OCI-LY1 (cell line): ENCODE measurements at regions not wholly inside any gene's neighbourhood (a gene's known extent, or its start where the extent isn't known, plus 50 kb on each side); places are given as distances from the start of the nearest gene placed in this dataset.

Experiments
- H2AFZ ChIP-seq: fragments of 200-600 bp; sonication (generic), shearing (Covaris generic); 2 replicates; pipeline ENCODE4 v1.6.0; 2014; ENCODE audit warnings: antibody characterized with exemption, mild to moderate bottlenecking, low read length
- H3F3A ChIP-seq: fragments of 200-600 bp; sonication (generic), shearing (Covaris generic); 2 replicates; pipeline ENCODE4 v1.6.0; 2014; ENCODE audit warnings: mild to moderate bottlenecking, antibody characterized with exemption, low read length, moderate library complexity; ENCODE audit not compliant: insufficient read depth
- H3K27ac ChIP-seq: fragments of 200-600 bp; sonication (generic); 2 replicates; pipeline ENCODE4 v1.5.1; 2014; ENCODE audit warnings: low read length, mixed run types, mild to moderate bottlenecking, low read depth; ENCODE audit not compliant: poor library complexity, severe bottlenecking
- H3K27me3 ChIP-seq: fragments of 200-600 bp; sonication (generic); 2 replicates; pipeline ENCODE4 v1.6.0; 2014; ENCODE audit warnings: antibody characterized with exemption, mild to moderate bottlenecking, low read length, moderate library complexity; ENCODE audit not compliant: insufficient read depth
- H3K36me3 ChIP-seq: fragments of 200-600 bp; sonication (generic); 2 replicates; pipeline ENCODE4 v1.6.1; 2014; ENCODE audit warnings: mild to moderate bottlenecking, antibody characterized with exemption, low read length, moderate library complexity, mixed read lengths; ENCODE audit not compliant: insufficient read depth
- H3K4me1 ChIP-seq: fragments of 200-600 bp; sonication (generic); 2 replicates; pipeline ENCODE4 v1.5.1; 2014; ENCODE audit warnings: mild to moderate bottlenecking, low read length, moderate library complexity; ENCODE audit not compliant: insufficient read depth, severe bottlenecking
- H3K4me2 ChIP-seq: fragments of 200-600 bp; sonication (generic), shearing (Covaris generic); 2 replicates; pipeline ENCODE4 v1.6.1; 2014; ENCODE audit warnings: low read length
- H3K4me3 ChIP-seq: fragments of 200-600 bp; sonication (generic); 2 replicates; pipeline ENCODE4 v1.5.1; 2014; ENCODE audit warnings: low read length, low read depth, mild to moderate bottlenecking, mixed read lengths; ENCODE audit not compliant: poor library complexity, severe bottlenecking
- H3K79me2 ChIP-seq: fragments of 200-600 bp; shearing (Covaris generic); 2 replicates; pipeline ENCODE4 v1.6.1; 2016; ENCODE audit warnings: mixed run types, low read length, mixed read lengths; ENCODE audit not compliant: insufficient read depth
- H3K9ac ChIP-seq: fragments of 200-600 bp; sonication (generic), shearing (Covaris generic); 2 replicates; pipeline ENCODE4 v1.6.1; 2014; ENCODE audit warnings: mild to moderate bottlenecking, low read length, mixed read lengths
- H3K9me2 ChIP-seq: fragments of 200-600 bp; sonication (generic), shearing (Covaris generic); 2 replicates; pipeline ENCODE4 v1.6.1; 2014; ENCODE audit warnings: low read depth, mild to moderate bottlenecking, low read length, mixed read lengths
- H3K9me3 ChIP-seq: fragments of 200-600 bp; shearing (Covaris generic); 2 replicates; pipeline ENCODE4 v1.6.1; 2014; ENCODE audit warnings: low read length, mixed read lengths
- H4K20me1 ChIP-seq: fragments of 200-600 bp; sonication (generic), shearing (Covaris generic); 2 replicates; pipeline ENCODE4 v1.6.0; 2016; ENCODE audit warnings: mild to moderate bottlenecking, low read length; ENCODE audit not compliant: insufficient read depth
- CTCF ChIP-seq: fragments of 200-600 bp; sonication (generic), shearing (Covaris generic); IDR thresholded peaks from 2 replicates; pipeline ENCODE4 v1.5.1; 2017; ENCODE audit warnings: mild to moderate bottlenecking, antibody characterized with exemption, low read length, moderate library complexity, mixed read lengths
- EZH2 ChIP-seq: fragments of 200-600 bp; sonication (generic), shearing (Covaris generic); IDR thresholded peaks from 2 replicates; pipeline ENCODE4 v1.8.0; 2017; ENCODE audit warnings: borderline replicate concordance, mixed run types, mild to moderate bottlenecking, antibody characterized with exemption, low read length, moderate library complexity, mixed read lengths

DNA sequence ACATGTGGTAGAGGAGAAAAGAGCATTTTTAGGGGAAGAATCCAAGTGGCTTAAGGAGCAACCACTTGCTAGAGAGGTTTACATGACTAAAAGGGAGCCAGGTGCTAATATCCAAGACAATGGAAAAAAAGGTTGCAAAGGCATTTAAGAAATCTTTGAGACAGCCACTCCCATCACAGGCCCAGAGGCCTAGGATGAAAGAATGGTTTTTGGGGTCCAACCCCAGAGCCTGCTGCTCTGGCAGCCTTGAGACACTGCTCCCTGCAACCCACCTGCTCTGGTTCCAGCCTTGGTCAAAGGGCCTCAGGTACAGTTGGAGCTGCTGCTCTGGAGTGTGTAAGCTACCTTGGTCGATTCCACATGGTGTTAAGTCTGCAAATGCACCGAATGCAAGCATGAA is 84.1 kb upstream of the FREM3 start:
- H3K4me1 ChIP-seq, result no peaks in the 10 kb centered on the region

DNA sequence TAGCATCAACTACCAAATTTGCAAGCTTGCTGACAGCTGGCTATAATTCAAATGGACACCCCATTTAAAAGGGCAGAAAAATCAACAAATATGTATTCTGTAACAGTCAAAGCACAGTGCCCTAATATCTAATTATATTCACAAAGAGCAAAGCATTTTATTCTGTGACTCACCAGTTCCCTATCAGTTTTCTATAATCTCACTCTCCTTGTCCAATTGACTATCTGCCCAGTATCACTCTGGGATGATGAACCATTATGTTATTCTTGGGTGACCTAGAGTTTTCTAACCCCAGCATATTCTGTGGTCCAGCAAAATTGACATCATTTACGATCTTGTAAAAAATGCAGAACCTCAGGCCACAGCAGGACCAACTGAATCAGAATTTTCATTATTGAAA is 82.0 kb upstream of the FREM3 start:
- no peaks in the 10 kb centered on the region for H4K20me1 ChIP-seq
- H3K4me2 ChIP-seq, result no peak overlapping the region
- no peaks in the 10 kb centered on the region for H3K4me1 ChIP-seq
- H3K27ac ChIP-seq, result no peak overlapping the region
- no peaks in the 10 kb centered on the region for H3K9me3 ChIP-seq
- H3K36me3 ChIP-seq, result no peaks in the 10 kb centered on the region
- H3K27me3 ChIP-seq, result no peaks in the 10 kb centered on the region
- no peaks in the 10 kb centered on the region for H3F3A ChIP-seq
- no peak overlapping the region for H3K9ac ChIP-seq
- TF ChIP-seq CTCF (no peak), EZH2 (no peak)
- H3K79me2 ChIP-seq, result no peaks in the 10 kb centered on the region
- H2AFZ ChIP-seq, result no peak overlapping the region
- H3K9me2 ChIP-seq, result no peaks in the 10 kb centered on the region
- H3K4me3 ChIP-seq, result no peak overlapping the region

More for the DNA sequence above, 84.1 kb upstream of the FREM3 start:
- Histone ChIP-seq H3K9me3 (no peaks in the 10 kb centered on the region), H4K20me1 (no peaks in the 10 kb centered on the region), H3K4me2 (no peak overlapping the region), H3K9me2 (no peaks in the 10 kb centered on the region), H3K4me3 (no peak overlapping the region), H3F3A (no peaks in the 10 kb centered on the region), H3K27me3 (no peaks in the 10 kb centered on the region), H3K79me2 (no peaks in the 10 kb centered on the region), H3K27ac (no peak overlapping the region), H3K36me3 (no peaks in the 10 kb centered on the region), H2AFZ (no peak overlapping the region), H3K9ac (no peak overlapping the region)
- TF ChIP-seq EZH2, result no peak
- TF ChIP-seq CTCF, result no peak

DNA sequence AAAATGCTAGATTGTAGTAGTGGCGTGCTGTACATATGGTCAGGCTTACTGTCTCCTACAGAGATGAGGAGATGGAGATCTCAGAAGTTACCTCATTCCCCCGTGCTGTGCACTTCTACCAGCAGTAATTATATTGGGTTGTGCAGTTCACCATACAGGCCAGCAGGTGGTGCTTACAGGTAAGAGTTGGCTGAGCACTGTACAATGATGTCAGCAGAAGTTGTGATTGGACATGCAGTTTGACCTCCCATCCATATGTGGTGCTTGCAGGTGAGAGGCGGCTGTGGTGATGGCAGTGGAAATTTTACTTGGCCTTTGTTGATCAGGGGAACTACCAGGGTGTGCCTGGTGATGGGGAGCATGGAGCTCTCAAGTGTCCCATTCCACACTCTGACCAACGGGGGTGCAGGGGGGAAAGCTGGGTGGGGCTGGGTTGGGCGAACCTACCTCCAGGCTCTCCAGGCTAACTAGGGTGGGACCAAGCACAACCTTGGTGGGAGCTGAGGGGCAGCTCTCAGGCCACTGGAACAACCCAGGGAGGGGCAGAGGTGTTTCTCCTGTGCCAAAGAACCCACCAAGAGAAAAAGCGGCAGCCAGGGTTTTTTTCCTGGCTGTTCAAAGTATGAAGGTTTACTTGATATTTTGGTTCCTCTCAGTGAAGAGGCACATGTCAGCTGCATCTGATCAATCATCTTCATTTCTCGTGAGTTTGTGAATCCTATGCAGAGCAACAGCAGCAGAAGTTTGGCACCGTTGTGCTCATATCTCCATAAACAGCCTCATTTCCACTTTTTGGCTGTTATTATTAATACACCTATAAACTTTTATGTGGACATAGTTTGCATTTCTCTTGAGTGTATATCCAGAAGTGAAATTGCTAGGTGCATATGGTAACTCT is 73.8 kb upstream of the FREM3 start:
- H4K20me1 ChIP-seq, result no peaks in the 10 kb centered on the region
- TF ChIP-seq EZH2, result no peak
- TF ChIP-seq CTCF, result peak; percentile 88
- no peak overlapping the region for H3K4me3 ChIP-seq
- no peaks in the 10 kb centered on the region for H3K79me2 ChIP-seq
- no peaks in the 10 kb centered on the region for H3K9me3 ChIP-seq
- no peaks in the 10 kb centered on the region for H3K9me2 ChIP-seq
- no peak overlapping the region for H3K27ac ChIP-seq
- no peak overlapping the region for H3K9ac ChIP-seq
- no peaks in the 10 kb centered on the region for H3F3A ChIP-seq
- H3K4me1 ChIP-seq, result no peaks in the 10 kb centered on the region
- H3K27me3 ChIP-seq, result no peaks in the 10 kb centered on the region
- no peak overlapping the region for H3K4me2 ChIP-seq
- no peaks in the 10 kb centered on the region for H3K36me3 ChIP-seq
- no peak overlapping the region for H2AFZ ChIP-seq
